Testis (tissue), 2 donors: ENCODE measurements at regions not wholly inside any gene's neighbourhood (a gene's known extent, or its start where the extent isn't known, plus 50 kb on each side); places are given as distances from the start of the nearest gene placed in this dataset.

Experiments
- DNase-seq: peaks from one replicate; pipeline ENCODE4 v3.0.0-alpha.2; 2019
- H3K27ac ChIP-seq, 2 donors: fragments of 200-600 bp; sonication (generic); one replicate each; pipeline ENCODE4 v1.5.1; 2019
- H3K27me3 ChIP-seq: fragments of 200-600 bp; sonication (generic); one replicate; pipeline ENCODE4 v1.5.1; 2019
- H3K36me3 ChIP-seq: fragments of 200-600 bp; sonication (generic); one replicate; pipeline ENCODE4 v1.5.1; 2017; ENCODE audit warnings: low read depth; ENCODE audit errors: missing control alignments
- H3K4me1 ChIP-seq: fragments of 200-600 bp; sonication (generic); one replicate; pipeline ENCODE4 v1.5.1; 2019
- H3K4me3 ChIP-seq, 2 donors: fragments of 200-600 bp; sonication (generic); one replicate each; pipeline ENCODE4 v1.5.1; 2017 to 2019
- H3K9me3 ChIP-seq: fragments of 200-600 bp; sonication (generic); one replicate; pipeline ENCODE4 v1.5.1; 2017
- CTCF ChIP-seq, 3 experiments: fragments of 450-650 bp in 2 of 3; fragments of 200-600 bp in 1 of 3; sonication (generic) in 1 of 3; IDR thresholded peaks; one replicate each; pipeline ENCODE4 v1.5.1; 2016 to 2019; ENCODE audit warnings: antibody characterized with exemption in 3 of 3, mild to moderate bottlenecking in 2 of 3, moderate library complexity in 1 of 3
- POLR2A ChIP-seq: fragments of 450-650 bp; IDR thresholded peaks from one replicate; pipeline ENCODE4 v1.6.1; 2017; ENCODE audit warnings: antibody characterized with exemption, mild to moderate bottlenecking, moderate library complexity
- whole genome bisulfite sequencing, 2 donors: methylation state at CpG; one replicate each; pipeline ENCODE4 v1.1.5; 2018; 5-methylcytosine and 5-hydroxymethylcytosine counted together
- intact Hi-C: fragments of 100-400 bp; cut with DNase I; formaldehyde crosslinking; loops from one replicate; pipeline ENCODE4 v1.15.1; 2023; ENCODE audit warnings: low total_unique reads

- Histone ChIP-seq H3K27ac (no peak overlapping the region), H3K9me3 (no peaks in the 10 kb centered on the region), H3K27me3 (no peaks in the 10 kb centered on the region), H3K4me3 (no peak overlapping the region), H3K36me3 (no peaks in the 10 kb centered on the region), H3K4me1 (no peaks in the 10 kb centered on the region)
- WGBS, 2 donors = 96 to 98% methylated on average over 3 of the region's 3 CpGs
- no peak for DNase-seq
- intact Hi-C loops = no loop called here
- TF ChIP-seq CTCF (IDR thresholded peaks at IDR 0.05) (no peak), POLR2A (no peak)
Measured at GRCh38 chr20:53881362-53881761, 189.0 kb downstream of the BCAS1 start.

GRCh38 chr20:53880108-53880641 is 190.2 kb downstream of the BCAS1 start:
- 90 to 91% methylated on average over 9 of the region's 9 CpGs for WGBS, 2 donors
- Histone ChIP-seq H3K27ac (no peak overlapping the region), H3K9me3 (no peaks in the 10 kb centered on the region), H3K27me3 (no peaks in the 10 kb centered on the region), H3K4me1 (no peaks in the 10 kb centered on the region), H3K4me3 (no peak overlapping the region), H3K36me3 (no peaks in the 10 kb centered on the region)
- no peak for DNase-seq
- TF ChIP-seq POLR2A (no peak), CTCF (IDR thresholded peaks at IDR 0.05) (no peak)
- intact Hi-C loops = no loop called here

DNA sequence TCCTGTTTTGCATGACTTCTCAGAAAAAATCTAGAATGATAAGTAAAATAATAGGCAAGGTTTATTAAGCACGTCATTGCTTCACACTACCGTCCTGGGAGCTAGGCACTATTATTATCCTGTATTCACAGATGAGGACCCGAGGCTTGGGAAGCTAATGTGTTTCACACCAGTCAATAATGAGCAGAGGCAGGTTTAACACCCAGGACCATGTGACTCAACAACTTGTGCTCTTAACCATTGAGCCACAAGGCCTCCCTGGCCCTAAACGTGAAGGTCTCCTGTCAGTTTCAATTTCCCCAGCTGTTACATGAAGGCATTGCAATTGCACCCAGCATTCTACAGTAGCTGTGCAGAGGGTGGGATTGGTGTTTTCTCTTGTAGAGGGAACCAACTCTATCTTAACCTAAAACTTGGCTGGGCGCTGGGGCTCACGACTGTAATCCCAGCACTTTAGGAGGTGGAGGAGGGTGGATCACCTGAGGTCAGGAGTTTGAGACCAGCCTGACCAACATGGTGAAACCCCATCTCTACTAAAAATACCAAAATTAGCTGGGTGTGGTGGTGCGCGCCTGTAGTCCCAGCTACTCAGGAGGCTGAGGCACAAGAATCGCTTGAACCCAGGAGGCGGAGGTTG is 191.2 kb downstream of the BCAS1 start:
- intact Hi-C loops = no loop called here
- Histone ChIP-seq H3K27ac (no peak overlapping the region), H3K27me3 (no peaks in the 10 kb centered on the region), H3K36me3 (no peaks in the 10 kb centered on the region), H3K4me1 (no peaks in the 10 kb centered on the region), H3K9me3 (no peaks in the 10 kb centered on the region), H3K4me3 (no peak overlapping the region)
- 73 to 82% methylated on average over 10 of the region's 10 CpGs for whole genome bisulfite sequencing, 2 donors
- no peak for TF ChIP-seq POLR2A
- TF ChIP-seq CTCF (IDR thresholded peaks at IDR 0.05) = no peak
- no peak for DNase-seq

- Histone ChIP-seq H3K27me3 (no peaks in the 10 kb centered on the region), H3K4me1 (no peaks in the 10 kb centered on the region), H3K9me3 (no peaks in the 10 kb centered on the region), H3K4me3 (no peak overlapping the region), H3K36me3 (no peaks in the 10 kb centered on the region), H3K27ac (no peak overlapping the region)
- intact Hi-C loops = no loop called here
- TF ChIP-seq CTCF (IDR thresholded peaks at IDR 0.05) (no peak), POLR2A (no peak)
- no peak for DNase-seq
- 63 to 75% methylated on average over 6 of the region's 6 CpGs for WGBS, 2 donors
Measured at GRCh38 chr20:53878262-53879047, 191.9 kb downstream of the BCAS1 start.
